Brain microvascular endothelial cell (primary cell): ENCODE measurements at regions not wholly inside any gene's neighbourhood (a gene's known extent, or its start where the extent isn't known, plus 50 kb on each side); places are given as distances from the start of the nearest gene placed in this dataset.

ENCODE experiments used
- DNase-seq: peaks from one replicate; pipeline ENCODE4 v3.0.0-alpha.2; 2020
- H3K27ac ChIP-seq: fragments of 250-450 bp; sonication (Bioruptor Pico); 2 replicates; pipeline ENCODE4 v1.5.1; 2020; ENCODE audit warnings: mild to moderate bottlenecking, moderate library complexity
- H3K27me3 ChIP-seq: fragments of 250-450 bp; sonication (Bioruptor Pico); replicated peaks from 2 replicates; pipeline ENCODE4 v1.5.1; 2020; ENCODE audit warnings: mild to moderate bottlenecking
- H3K36me3 ChIP-seq: fragments of 250-450 bp; sonication (Bioruptor Pico); replicated peaks from 2 replicates; pipeline ENCODE4 v1.5.1; 2020; ENCODE audit warnings: mild to moderate bottlenecking
- H3K4me3 ChIP-seq: 2 replicates; pipeline ENCODE4 v1.5.1; 2011; ENCODE audit warnings: low read depth, mild to moderate bottlenecking, control low read depth, low read length, moderate library complexity
- in situ Hi-C: cut with HindIII; loops from 2 replicates; pipeline ENCODE4 v1.10.0; 2017; ENCODE audit warnings: low sequenced_read_pairs, low pct_ligation_motif_present
- TF ChIP-seq, protein P1 (sequence below): IDR thresholded peaks from 2 replicates; pipeline ENCODE4 v1.5.1; 2011; ENCODE audit warnings: low read depth, mild to moderate bottlenecking, moderate library complexity, low read length, control low read depth, inconsistent platforms; ENCODE audit errors: missing control alignments

DNA sequence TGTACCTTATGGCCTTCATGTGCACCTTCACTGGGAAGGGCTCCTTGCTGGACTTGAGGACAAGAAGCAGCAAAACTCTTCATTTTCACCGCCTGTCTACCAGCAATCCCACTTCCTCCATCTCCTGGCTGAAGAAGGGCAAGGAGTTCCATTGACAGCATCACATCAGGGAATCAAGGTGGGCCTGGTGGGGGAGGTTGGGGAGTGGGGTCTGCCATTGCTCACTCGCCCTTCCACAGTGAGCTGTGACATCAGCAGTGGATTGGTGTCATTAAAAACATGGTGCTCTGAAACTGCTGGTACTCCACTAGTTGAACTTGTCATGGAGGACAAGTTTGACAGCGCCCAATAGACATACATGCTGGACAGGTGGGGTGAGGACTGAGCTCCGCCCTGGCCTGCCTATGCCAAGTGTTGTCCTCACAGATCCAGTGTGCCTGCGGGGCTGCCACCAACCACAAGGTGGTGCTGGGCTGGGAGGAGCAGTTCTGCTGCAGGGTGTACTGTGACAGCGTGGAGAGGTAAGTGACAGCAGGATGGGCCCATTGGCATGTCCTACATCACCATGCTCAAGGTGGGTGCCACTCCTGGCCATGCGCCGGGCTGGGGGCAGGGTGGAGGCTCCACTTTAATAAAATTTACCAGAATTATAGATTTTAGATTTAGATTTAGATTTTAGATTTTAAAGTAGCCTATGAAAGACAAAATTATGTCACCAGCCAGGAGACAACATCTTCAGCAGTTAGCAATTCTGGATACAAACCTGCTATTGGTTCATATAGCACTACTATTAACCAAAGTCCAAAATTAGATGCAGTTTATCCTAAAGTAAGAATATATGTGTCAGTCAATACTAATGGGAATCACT lies 1729.1 kb downstream of the TP53TG3F start:
- DNase-seq: no peak
- Histone ChIP-seq H3K27ac (no peak overlapping the region), H3K27me3 (no peaks in the 10 kb centered on the region), H3K36me3 (no peaks in the 10 kb centered on the region), H3K4me3 (no peak overlapping the region)
- in situ Hi-C loops: no loop called here
- TF ChIP-seq, protein P1, sequence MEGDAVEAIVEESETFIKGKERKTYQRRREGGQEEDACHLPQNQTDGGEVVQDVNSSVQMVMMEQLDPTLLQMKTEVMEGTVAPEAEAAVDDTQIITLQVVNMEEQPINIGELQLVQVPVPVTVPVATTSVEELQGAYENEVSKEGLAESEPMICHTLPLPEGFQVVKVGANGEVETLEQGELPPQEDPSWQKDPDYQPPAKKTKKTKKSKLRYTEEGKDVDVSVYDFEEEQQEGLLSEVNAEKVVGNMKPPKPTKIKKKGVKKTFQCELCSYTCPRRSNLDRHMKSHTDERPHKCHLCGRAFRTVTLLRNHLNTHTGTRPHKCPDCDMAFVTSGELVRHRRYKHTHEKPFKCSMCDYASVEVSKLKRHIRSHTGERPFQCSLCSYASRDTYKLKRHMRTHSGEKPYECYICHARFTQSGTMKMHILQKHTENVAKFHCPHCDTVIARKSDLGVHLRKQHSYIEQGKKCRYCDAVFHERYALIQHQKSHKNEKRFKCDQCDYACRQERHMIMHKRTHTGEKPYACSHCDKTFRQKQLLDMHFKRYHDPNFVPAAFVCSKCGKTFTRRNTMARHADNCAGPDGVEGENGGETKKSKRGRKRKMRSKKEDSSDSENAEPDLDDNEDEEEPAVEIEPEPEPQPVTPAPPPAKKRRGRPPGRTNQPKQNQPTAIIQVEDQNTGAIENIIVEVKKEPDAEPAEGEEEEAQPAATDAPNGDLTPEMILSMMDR: peak; percentile 10

DNA sequence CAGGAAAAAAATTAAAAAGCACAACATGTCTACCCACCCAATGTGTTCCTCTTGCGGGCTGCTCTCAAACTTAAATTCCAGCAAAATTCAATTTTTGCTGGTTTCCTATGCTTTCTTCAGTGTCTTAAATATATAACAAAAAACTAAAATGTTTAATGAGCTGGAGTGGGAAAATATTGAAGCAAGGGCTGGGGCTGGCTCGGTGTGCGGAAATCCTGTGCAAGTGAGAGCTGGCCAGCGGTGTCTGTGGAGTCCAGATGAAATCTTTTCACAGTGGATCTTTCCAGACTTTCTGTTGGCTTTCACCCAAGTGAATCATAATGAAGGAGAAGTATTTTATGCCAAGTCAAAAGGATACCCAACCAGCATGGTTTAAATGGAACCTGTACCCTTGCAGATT lies 1733.6 kb downstream of the TP53TG3F start:
- Histone ChIP-seq H3K4me3 (no peak overlapping the region), H3K27ac (no peak overlapping the region), H3K27me3 (no peaks in the 10 kb centered on the region), H3K36me3 (no peaks in the 10 kb centered on the region)
- in situ Hi-C loops: no loop called here
- no peak for DNase-seq
- TF ChIP-seq, protein P1: no peak

DNA sequence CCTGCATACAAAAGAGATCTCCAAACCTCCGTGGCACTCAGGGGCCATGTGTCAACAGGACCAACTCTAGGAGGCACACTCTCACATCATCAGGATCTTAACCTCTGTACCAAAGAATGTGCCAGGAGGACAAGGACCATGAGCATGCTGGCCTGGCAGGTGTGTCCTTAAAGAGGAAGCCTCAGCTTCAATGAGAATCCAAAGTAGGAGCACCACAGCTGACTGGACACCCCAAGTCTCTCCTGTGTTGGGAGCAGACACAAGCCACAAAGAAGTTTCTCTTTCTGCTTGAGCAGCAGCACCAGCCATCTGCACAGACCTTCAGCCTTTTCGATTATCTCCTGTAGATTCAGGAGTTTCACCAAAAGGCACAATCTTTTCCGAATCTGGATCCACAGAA lies 1734.5 kb downstream of the TP53TG3F start:
- TF ChIP-seq, protein P1: no peak
- Histone ChIP-seq H3K4me3 (no peak overlapping the region), H3K27ac (no peak overlapping the region), H3K36me3 (no peaks in the 10 kb centered on the region), H3K27me3 (no peaks in the 10 kb centered on the region)
- in situ Hi-C loops: no loop called here
- no peak for DNase-seq

DNA sequence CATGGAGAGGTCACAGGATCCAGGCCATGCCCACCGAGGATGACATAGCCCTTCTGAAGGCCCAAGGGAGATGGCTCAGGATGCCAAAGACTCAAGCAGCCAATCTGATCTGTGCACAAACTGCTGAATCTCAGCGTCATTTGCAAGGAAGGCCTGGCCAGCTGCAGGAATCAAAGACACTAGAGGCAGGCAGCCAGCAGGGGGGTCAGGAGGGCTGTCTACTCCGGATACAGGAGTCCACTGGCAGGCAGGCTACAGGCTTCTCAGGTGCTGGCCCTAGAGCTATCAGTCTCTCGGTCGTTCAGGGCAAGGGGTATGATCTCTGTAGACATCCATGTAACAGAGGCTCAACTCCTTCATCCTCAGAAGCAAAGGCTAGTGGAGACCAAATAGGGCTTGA lies 1735.3 kb downstream of the TP53TG3F start:
- in situ Hi-C loops: no loop called here
- H3K27me3 ChIP-seq: no peaks in the 10 kb centered on the region
- no peaks in the 10 kb centered on the region for H3K36me3 ChIP-seq
- no peak overlapping the region for H3K4me3 ChIP-seq
- no peak overlapping the region for H3K27ac ChIP-seq
- TF ChIP-seq, protein P1: no peak
- no peak for DNase-seq

DNA sequence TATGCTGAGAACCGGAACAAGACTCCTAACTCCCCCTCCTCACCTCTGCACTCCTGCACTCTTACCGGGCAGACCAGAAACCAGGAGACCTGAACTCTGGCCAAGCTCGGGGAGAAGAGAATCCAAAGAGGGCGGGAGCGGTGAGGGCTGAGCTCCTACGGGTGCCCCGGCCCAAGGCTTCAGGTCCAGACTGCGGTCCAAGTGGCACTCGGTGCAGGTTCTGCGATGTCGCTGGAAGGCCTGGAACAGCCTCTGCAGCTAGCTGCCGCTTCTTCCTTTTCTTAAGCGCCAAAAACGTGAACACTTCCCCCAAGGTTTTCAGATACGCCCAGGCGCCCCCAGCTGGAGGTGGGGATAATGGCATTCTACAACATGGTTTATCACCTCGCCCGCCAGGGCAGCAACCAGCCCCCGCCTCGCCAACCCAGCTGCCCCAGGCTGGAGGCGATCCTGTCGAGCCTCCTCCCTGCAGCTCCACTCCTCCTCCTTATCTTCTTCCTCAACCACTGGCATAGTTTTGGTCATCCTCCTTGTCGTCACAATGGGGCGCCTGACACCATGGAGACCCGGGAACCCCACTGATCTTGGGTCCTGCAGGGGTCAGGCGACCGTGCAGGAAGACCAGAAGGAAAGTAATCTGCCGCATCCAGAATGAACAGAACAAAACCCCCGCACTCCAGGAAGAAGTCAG lies 1735.9 kb downstream of the TP53TG3F start:
- no peak overlapping the region for H3K27ac ChIP-seq
- in situ Hi-C loops: no loop called here
- TF ChIP-seq, protein P1: no peak
- no peaks in the 10 kb centered on the region for H3K36me3 ChIP-seq
- no peak overlapping the region for H3K4me3 ChIP-seq
- H3K27me3 ChIP-seq: no peaks in the 10 kb centered on the region
- DNase-seq: no peak
